ENCODE measurements at regions not wholly inside any gene's neighbourhood (a gene's known extent, or its start where the extent isn't known, plus 50 kb on each side); places are given as distances from the start of the nearest gene placed in this dataset.

GRCh38 chr7:25694699-25695098 lies 457.3 kb upstream of the NFE2L3 start:
- TF ChIP-seq POLR2A (IDR thresholded peaks at IDR 0.05): no peak
- TF ChIP-seq, protein P1, sequence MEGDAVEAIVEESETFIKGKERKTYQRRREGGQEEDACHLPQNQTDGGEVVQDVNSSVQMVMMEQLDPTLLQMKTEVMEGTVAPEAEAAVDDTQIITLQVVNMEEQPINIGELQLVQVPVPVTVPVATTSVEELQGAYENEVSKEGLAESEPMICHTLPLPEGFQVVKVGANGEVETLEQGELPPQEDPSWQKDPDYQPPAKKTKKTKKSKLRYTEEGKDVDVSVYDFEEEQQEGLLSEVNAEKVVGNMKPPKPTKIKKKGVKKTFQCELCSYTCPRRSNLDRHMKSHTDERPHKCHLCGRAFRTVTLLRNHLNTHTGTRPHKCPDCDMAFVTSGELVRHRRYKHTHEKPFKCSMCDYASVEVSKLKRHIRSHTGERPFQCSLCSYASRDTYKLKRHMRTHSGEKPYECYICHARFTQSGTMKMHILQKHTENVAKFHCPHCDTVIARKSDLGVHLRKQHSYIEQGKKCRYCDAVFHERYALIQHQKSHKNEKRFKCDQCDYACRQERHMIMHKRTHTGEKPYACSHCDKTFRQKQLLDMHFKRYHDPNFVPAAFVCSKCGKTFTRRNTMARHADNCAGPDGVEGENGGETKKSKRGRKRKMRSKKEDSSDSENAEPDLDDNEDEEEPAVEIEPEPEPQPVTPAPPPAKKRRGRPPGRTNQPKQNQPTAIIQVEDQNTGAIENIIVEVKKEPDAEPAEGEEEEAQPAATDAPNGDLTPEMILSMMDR (IDR thresholded peaks at IDR 0.05): no peak
